Endothelial cell of umbilical vein (primary cell): ENCODE measurements at regions not wholly inside any gene's neighbourhood (a gene's known extent, or its start where the extent isn't known, plus 50 kb on each side); places are given as distances from the start of the nearest gene placed in this dataset.

Source experiments
- EZH2 ChIP-seq: IDR thresholded peaks from 2 replicates; pipeline ENCODE4 v1.6.1; 2012; ENCODE audit warnings: borderline replicate concordance, low read depth, mild to moderate bottlenecking, moderate library complexity, low read length, inconsistent platforms; ENCODE audit not compliant: severe bottlenecking
- JUN ChIP-seq: IDR thresholded peaks from 2 replicates; pipeline ENCODE4 v1.6.1; 2011; ENCODE audit warnings: borderline replicate concordance, low read depth; ENCODE audit not compliant: insufficient read length, insufficient read depth
- MAX ChIP-seq: IDR thresholded peaks from 2 replicates; pipeline ENCODE4 v1.6.1; 2011; ENCODE audit not compliant: insufficient read depth, insufficient read length
- POLR2A ChIP-seq: IDR thresholded peaks from 2 replicates; pipeline ENCODE4 v1.6.1; 2012; ENCODE audit warnings: low read depth, mild to moderate bottlenecking, control low read depth, low read length
- POLR2AphosphoS5 ChIP-seq: IDR thresholded peaks from 2 replicates; pipeline ENCODE4 v1.6.1; 2012; ENCODE audit warnings: low read depth, mild to moderate bottlenecking, control low read depth, low read length, moderate library complexity; ENCODE audit not compliant: insufficient read depth
- TF ChIP-seq, protein P1 (sequence below), 2 donors: IDR thresholded peaks; 1 replicate in 1 of 2; 2 replicates in 1 of 2; pipeline ENCODE4 v1.5.1; 2011; ENCODE audit warnings: low read length in 2 of 2, mild to moderate bottlenecking in 2 of 2, moderate library complexity in 2 of 2, control low read depth in 1 of 2, inconsistent platforms in 1 of 2, low read depth in 1 of 2; ENCODE audit not compliant: insufficient read depth in 1 of 2; ENCODE audit errors: extremely low read depth in 1 of 2

DNA sequence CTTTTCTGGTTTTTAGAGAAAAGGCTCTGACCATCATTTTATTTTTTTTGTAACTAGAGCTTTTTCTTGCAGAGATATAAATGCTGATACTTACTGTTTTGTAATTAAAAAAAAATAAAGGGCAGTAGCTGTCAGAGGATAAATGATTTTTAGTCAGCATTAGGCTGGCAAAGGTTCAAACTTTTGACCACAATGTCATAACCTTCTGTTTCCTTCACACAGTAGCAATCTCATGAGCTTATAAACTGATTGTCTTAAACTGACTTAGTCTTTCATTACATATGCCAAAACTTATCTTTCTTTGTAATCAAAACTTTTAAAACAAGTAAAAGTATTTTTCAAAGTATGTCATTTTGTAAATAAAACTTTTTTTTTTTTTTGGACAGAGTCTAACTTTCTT lies 841.9 kb downstream of the OTOL1 start:
- TF ChIP-seq MAX (no peak), POLR2AphosphoS5 (no peak), POLR2A (no peak), JUN (no peak), EZH2 (no peak)
- TF ChIP-seq, protein P1, sequence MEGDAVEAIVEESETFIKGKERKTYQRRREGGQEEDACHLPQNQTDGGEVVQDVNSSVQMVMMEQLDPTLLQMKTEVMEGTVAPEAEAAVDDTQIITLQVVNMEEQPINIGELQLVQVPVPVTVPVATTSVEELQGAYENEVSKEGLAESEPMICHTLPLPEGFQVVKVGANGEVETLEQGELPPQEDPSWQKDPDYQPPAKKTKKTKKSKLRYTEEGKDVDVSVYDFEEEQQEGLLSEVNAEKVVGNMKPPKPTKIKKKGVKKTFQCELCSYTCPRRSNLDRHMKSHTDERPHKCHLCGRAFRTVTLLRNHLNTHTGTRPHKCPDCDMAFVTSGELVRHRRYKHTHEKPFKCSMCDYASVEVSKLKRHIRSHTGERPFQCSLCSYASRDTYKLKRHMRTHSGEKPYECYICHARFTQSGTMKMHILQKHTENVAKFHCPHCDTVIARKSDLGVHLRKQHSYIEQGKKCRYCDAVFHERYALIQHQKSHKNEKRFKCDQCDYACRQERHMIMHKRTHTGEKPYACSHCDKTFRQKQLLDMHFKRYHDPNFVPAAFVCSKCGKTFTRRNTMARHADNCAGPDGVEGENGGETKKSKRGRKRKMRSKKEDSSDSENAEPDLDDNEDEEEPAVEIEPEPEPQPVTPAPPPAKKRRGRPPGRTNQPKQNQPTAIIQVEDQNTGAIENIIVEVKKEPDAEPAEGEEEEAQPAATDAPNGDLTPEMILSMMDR (IDR thresholded peaks at IDR 0.05; ENCODE audit: extremely low read depth in 1 of 2, insufficient read depth in 1 of 2, low read depth in 1 of 2, low read length in 2 of 2) = no peak
